Tibial nerve (tissue), 4 donors: ENCODE measurements at regions not wholly inside any gene's neighbourhood (a gene's known extent, or its start where the extent isn't known, plus 50 kb on each side); places are given as distances from the start of the nearest gene placed in this dataset.

Source experiments
- CTCF ChIP-seq, 5 experiments: fragments of 200-600 bp in 3 of 5; fragments of 450-650 bp in 2 of 5; sonication (generic) in 3 of 5; IDR thresholded peaks; one replicate each; pipeline ENCODE4 v1.5.1; 2016 to 2019; ENCODE audit warnings: antibody characterized with exemption in 5 of 5, mild to moderate bottlenecking in 3 of 5, moderate library complexity in 2 of 5
- EP300 ChIP-seq, 2 donors: sonication (generic); formaldehyde crosslinking; IDR thresholded peaks; one replicate each; pipeline ENCODE4 v1.6.1; 2017; ENCODE audit warnings: antibody characterized with exemption in 2 of 2, mild to moderate bottlenecking in 1 of 2
- POLR2A ChIP-seq, 2 donors: fragments of 450-650 bp; IDR thresholded peaks; one replicate each; pipeline ENCODE4 v1.6.1; 2017; ENCODE audit warnings: antibody characterized with exemption in 2 of 2, mild to moderate bottlenecking in 2 of 2, moderate library complexity in 2 of 2

GRCh38 chr1:105894006-105894405 lies 1162.5 kb upstream of the PRMT6 start:
- TF ChIP-seq CTCF (IDR thresholded peaks at IDR 0.05): no peak
- no peak for TF ChIP-seq POLR2A (IDR thresholded peaks at IDR 0.05)
- no peak for TF ChIP-seq EP300 (IDR thresholded peaks at IDR 0.05)
